ENCODE measurements at regions not wholly inside any gene's neighbourhood (a gene's known extent, or its start where the extent isn't known, plus 50 kb on each side); places are given as distances from the start of the nearest gene placed in this dataset.

GRCh38 chr1:47576758-47577115, 138.9 kb downstream of the FOXD2 start:
- no peak for TF ChIP-seq CTCF (conservative IDR thresholded peaks at IDR 0.05; ENCODE audit: low read depth, low read length)
- TF ChIP-seq EZH2phosphoT487 (IDR thresholded peaks at IDR 0.05; ENCODE audit: borderline replicate concordance, low read length) = no peak
- TF ChIP-seq EZH2 (IDR thresholded peaks at IDR 0.05; ENCODE audit: low read length, unreplicated experiment) = no peak
